ENCODE measurements at regions not wholly inside any gene's neighbourhood (a gene's known extent, or its start where the extent isn't known, plus 50 kb on each side); places are given as distances from the start of the nearest gene placed in this dataset.

GRCh38 chr10:3902809-3903410 lies 117.9 kb upstream of the KLF6 start:
- Histone ChIP-seq H3K27me3 (replicated peaks in 1 of 7) (no peaks in the 10 kb centered on the region), H3K4me1 (peaks cover 0 to 32% (median 12%) of the 10 kb centered on the region in 6 donors), H3K4me3 (no peak overlapping the region), H3K9me3 (no peaks in the 10 kb centered on the region), H3K27ac (peak overlapping the region; percentile 39 to 85 (median 69)), H3K36me3 (no peaks in the 10 kb centered on the region)
- TF ChIP-seq CTCF (IDR thresholded peaks at IDR 0.05 in 8 of 11, conservative IDR thresholded peaks at IDR 0.05 in 3 of 11): no peak
- no peak for TF ChIP-seq POLR2AphosphoS5 (IDR thresholded peaks at IDR 0.05)
- TF ChIP-seq POLR2A (IDR thresholded peaks at IDR 0.05): no peak
- no peak for DNase-seq
- intact Hi-C loops (cut with DNase I; ENCODE audit: low total_unique reads): no loop called here
- 89 to 99% (median 96%) methylated on average over 6 of the region's 6 CpGs for WGBS, 5 donors

DNA sequence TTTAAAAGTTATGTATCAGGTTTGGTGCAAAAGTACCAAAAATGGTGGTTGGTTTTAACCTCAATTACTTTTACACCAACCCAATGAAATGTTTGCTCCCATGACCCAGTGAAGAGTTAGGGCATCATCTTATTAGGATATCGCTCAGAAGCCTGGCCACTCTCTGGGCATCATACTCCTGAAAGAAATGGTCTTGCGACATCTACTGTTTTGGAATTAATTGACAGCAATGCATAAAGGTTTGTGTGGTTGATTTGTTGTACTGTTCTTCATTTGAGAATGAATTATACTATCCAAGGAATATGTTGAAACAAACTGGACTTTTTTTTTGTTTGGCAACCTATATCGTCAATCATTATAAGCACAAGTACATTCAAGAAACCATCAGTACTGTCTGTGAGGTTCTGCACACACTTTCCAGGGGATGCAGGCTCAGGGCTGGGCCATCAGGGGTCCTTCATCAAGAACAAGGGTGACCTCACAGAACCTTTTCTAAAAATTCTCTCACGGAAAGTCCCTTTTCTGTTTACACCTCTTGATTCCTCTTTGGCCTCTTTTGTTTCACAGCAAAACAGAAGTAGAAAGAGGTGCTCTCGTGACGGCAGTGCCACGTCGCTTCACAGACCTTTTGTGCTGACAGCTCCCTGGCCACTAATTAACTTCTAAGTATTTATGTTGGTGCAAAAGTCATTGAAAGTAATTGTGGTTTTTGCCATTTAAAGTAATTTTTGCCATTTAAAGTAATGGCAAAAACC lies 117.2 kb upstream of the KLF6 start:
- TF ChIP-seq POLR2AphosphoS5 (IDR thresholded peaks at IDR 0.05) (peak in 1 of 3 donors; percentile 53), CTCF (IDR thresholded peaks at IDR 0.05 in 8 of 11, conservative IDR thresholded peaks at IDR 0.05 in 3 of 11) (peak in 3 of 11 experiments; percentile 5 to 18 (median 12)), POLR2A (IDR thresholded peaks at IDR 0.05) (peak in 1 of 3 donors; percentile 5)
- 52 to 61% (median 57%) methylated on average over 8 of the region's 8 CpGs for WGBS, 5 donors
- Histone ChIP-seq H3K36me3 (no peaks in the 10 kb centered on the region), H3K27ac (peak overlapping the region; percentile 39 to 85 (median 69)), H3K9me3 (no peaks in the 10 kb centered on the region), H3K4me1 (peaks cover 0 to 32% (median 12%) of the 10 kb centered on the region in 6 donors), H3K27me3 (replicated peaks in 1 of 7) (no peaks in the 10 kb centered on the region), H3K4me3 (no peak overlapping the region)
- intact Hi-C loops (cut with DNase I; ENCODE audit: low total_unique reads): no loop called here
- DNase-seq: peak; percentile 88

GRCh38 chr10:3901370-3901769 lies 116.4 kb upstream of the KLF6 start:
- no peak overlapping the region for H3K4me3 ChIP-seq
- 75 to 82% (median 78%) methylated on average over 2 of the region's 2 CpGs for WGBS, 5 donors
- peak overlapping the region in 6 of 8 donors; percentile 8 to 85 (median 69) for H3K27ac ChIP-seq
- no peaks in the 10 kb centered on the region for H3K36me3 ChIP-seq
- no peak for TF ChIP-seq POLR2A (IDR thresholded peaks at IDR 0.05)
- TF ChIP-seq POLR2AphosphoS5 (IDR thresholded peaks at IDR 0.05): no peak
- no peak for TF ChIP-seq CTCF (IDR thresholded peaks at IDR 0.05 in 8 of 11, conservative IDR thresholded peaks at IDR 0.05 in 3 of 11)
- no peak for DNase-seq
- H3K27me3 ChIP-seq (replicated peaks in 1 of 7): no peaks in the 10 kb centered on the region
- H3K9me3 ChIP-seq: no peaks in the 10 kb centered on the region
- intact Hi-C loops (cut with DNase I; ENCODE audit: low total_unique reads): no loop called here
- peaks cover 0 to 32% (median 12%) of the 10 kb centered on the region in 6 donors for H3K4me1 ChIP-seq

GRCh38 chr10:3900391-3900790 lies 115.4 kb upstream of the KLF6 start:
- WGBS, 5 donors: 90 to 96% (median 93%) methylated on average over 2 of the region's 2 CpGs
- DNase-seq: no peak
- Histone ChIP-seq H3K4me3 (no peak overlapping the region), H3K27ac (no peak overlapping the region), H3K27me3 (replicated peaks in 1 of 7) (no peaks in the 10 kb centered on the region), H3K9me3 (no peaks in the 10 kb centered on the region), H3K4me1 (peaks cover 0 to 42% (median 12%) of the 10 kb centered on the region in 6 donors), H3K36me3 (no peaks in the 10 kb centered on the region)
- intact Hi-C loops (cut with DNase I; ENCODE audit: low total_unique reads): no loop called here
- no peak for TF ChIP-seq POLR2A (IDR thresholded peaks at IDR 0.05)
- no peak for TF ChIP-seq CTCF (IDR thresholded peaks at IDR 0.05 in 8 of 11, conservative IDR thresholded peaks at IDR 0.05 in 3 of 11)
- TF ChIP-seq POLR2AphosphoS5 (IDR thresholded peaks at IDR 0.05): no peak
